HepG2 (cell line): ENCODE measurements at regions not wholly inside any gene's neighbourhood (a gene's known extent, or its start where the extent isn't known, plus 50 kb on each side); places are given as distances from the start of the nearest gene placed in this dataset.

Experiments
- ATAC-seq: fragments of 200-7000 bp; cut with Tn5 transposase; 3 replicates; pipeline ENCODE4 v1.9.1; 2020; ENCODE audit warnings: mild to moderate bottlenecking, moderate library complexity
- BruUV-seq: library from RNA; stranded (reverse); fragments of 400-500 nt; replicated peaks from 2 replicates; lab custom pipeline; 2021; lab: Mats Ljungman, UMichigan
- CTCF ChIA-PET: fragments of 300-600 bp; formaldehyde crosslinking; extraction: SDS; loops from one replicate; lab custom pipeline; 2021; ENCODE audit warnings: low total read pairs, inconsistent platforms, low intra/inter-chr PET ratio; lab: Yijun Ruan, JAX
- POLR2A ChIA-PET: fragments of 350-600 bp; sonication (Branson Sonifier 250); formaldehyde crosslinking; loops from one replicate; lab custom pipeline; 2020; ENCODE audit warnings: antibody characterized with exemption, inconsistent platforms; lab: Yijun Ruan, JAX
- DNase-seq: peaks from one replicate; pipeline ENCODE4 v3.0.0-alpha.2; 2015; ENCODE audit warnings: low spot score
- FAIRE-seq: peaks from 3 replicates; lab custom pipeline; 2011; peaks lifted over from hg19 to GRCh38; lab: Jason Lieb, UNC
- H2AFZ ChIP-seq: one replicate; pipeline ENCODE4 v1.6.1; 2011; ENCODE audit warnings: low read length, inconsistent platforms
- H3K27ac ChIP-seq: fragments of 300-600 bp; 3 replicates; pipeline ENCODE4 v1.8.0; 2011; ENCODE audit warnings: mixed run types, mild to moderate bottlenecking, mixed read lengths, low read length, inconsistent platforms; ENCODE audit not compliant: insufficient read depth; ENCODE audit errors: extremely low read length
- H3K27me3 ChIP-seq, 2 experiments: fragments of 200-600 bp in 1 of 2; 2 replicates in 1 of 2; 3 replicates in 1 of 2; pipeline versions ENCODE4 v1.6.0 to v1.8.0; 2011; ENCODE audit warnings: low read length in 2 of 2, mild to moderate bottlenecking in 2 of 2, moderate library complexity in 2 of 2, inconsistent platforms in 1 of 2; ENCODE audit not compliant: insufficient read depth in 2 of 2, control insufficient read depth in 1 of 2
- H3K36me3 ChIP-seq, 2 experiments: fragments of 200-600 bp in 1 of 2; replicated peaks in 1 of 2; 2 replicates in 1 of 2; 3 replicates in 1 of 2; pipeline versions ENCODE4 v1.5.1 to v1.8.0; 2011; ENCODE audit warnings: low read length in 2 of 2, inconsistent platforms in 1 of 2; ENCODE audit not compliant: insufficient read depth in 2 of 2, control insufficient read depth in 1 of 2
- H3K4me1 ChIP-seq: 2 replicates; pipeline ENCODE4 v1.5.1; 2012; ENCODE audit warnings: low read length, inconsistent platforms; ENCODE audit not compliant: insufficient read depth
- H3K4me2 ChIP-seq: 2 replicates; pipeline ENCODE4 v1.6.0; 2011; ENCODE audit warnings: low read depth, low read length, inconsistent platforms
- H3K4me3 ChIP-seq, 3 experiments: fragments of 200-600 bp in 1 of 3; sonication (generic), shearing (Covaris generic) in 1 of 3; replicated peaks in 1 of 3; 2 replicates each; pipeline ENCODE4 v1.5.1; 2011 to 2016; ENCODE audit warnings: low read length in 3 of 3, inconsistent platforms in 2 of 3, low read depth in 2 of 3, mild to moderate bottlenecking in 2 of 3, control low read depth in 1 of 3, mixed read lengths in 1 of 3; ENCODE audit not compliant: insufficient read depth in 1 of 3
- H3K79me2 ChIP-seq: one replicate; pipeline ENCODE4 v1.6.1; 2011; ENCODE audit warnings: low read length, inconsistent platforms; ENCODE audit not compliant: insufficient read depth
- H3K9ac ChIP-seq: 2 replicates; pipeline ENCODE4 v1.6.0; 2011; ENCODE audit warnings: mild to moderate bottlenecking, low read depth, low read length, inconsistent platforms; ENCODE audit not compliant: insufficient read depth
- H3K9me3 ChIP-seq: 2 replicates; pipeline ENCODE4 v1.5.1; 2012; ENCODE audit warnings: mild to moderate bottlenecking, low read length
- H4K20me1 ChIP-seq: 2 replicates; pipeline ENCODE4 v1.6.0; 2011; ENCODE audit warnings: inconsistent platforms, mild to moderate bottlenecking, low read length, moderate library complexity; ENCODE audit not compliant: insufficient read depth
- ATF4 ChIP-seq, 2 experiments: fragments of 450-650 bp in 1 of 2; sonication (generic) in 1 of 2; formaldehyde crosslinking; IDR thresholded peaks; 2 replicates each; pipeline versions ENCODE4 v1.5.0 to v1.8.0; 2020 to 2022; ENCODE audit warnings: mild to moderate bottlenecking in 1 of 2, missing genetic modification reagents in 1 of 2
- EHMT2 ChIP-seq: fragments of 200-600 bp; sonication (generic); IDR thresholded peaks from 2 replicates; pipeline ENCODE4 v1.7.0; 2017; ENCODE audit warnings: antibody characterized with exemption, low read depth, low read length, borderline replicate concordance
- MAFF ChIP-seq: IDR thresholded peaks from 2 replicates; pipeline ENCODE4 v1.6.1; 2011; ENCODE audit warnings: low read depth, low read length, improper control_type of control experiment
- NFATC3 ChIP-seq: sonication (generic); formaldehyde crosslinking; IDR thresholded peaks from 2 replicates; pipeline ENCODE4 v1.5.1; 2020; ENCODE audit warnings: mild to moderate bottlenecking, missing genetic modification reagents
- NPAS2 ChIP-seq: sonication (generic); formaldehyde crosslinking; IDR thresholded peaks from 2 replicates; pipeline ENCODE4 v1.8.0; 2022; ENCODE audit warnings: mild to moderate bottlenecking, missing genetic modification reagents, borderline replicate concordance
- POGZ ChIP-seq: sonication (generic); formaldehyde crosslinking; IDR thresholded peaks from 2 replicates; pipeline ENCODE4 v1.4.0; 2020; ENCODE audit warnings: mild to moderate bottlenecking, missing genetic modification reagents
- RARG ChIP-seq: sonication (generic); formaldehyde crosslinking; IDR thresholded peaks from 2 replicates; pipeline ENCODE4 v1.4.0; 2020; ENCODE audit warnings: low read depth, mild to moderate bottlenecking, missing genetic modification reagents
- ZEB1 ChIP-seq: IDR thresholded peaks from 2 replicates; pipeline ENCODE4 v1.6.1; 2012; ENCODE audit warnings: mild to moderate bottlenecking, low read depth, inconsistent platforms; ENCODE audit not compliant: insufficient replicate concordance
- ZNF350 ChIP-seq: sonication (generic); formaldehyde crosslinking; IDR thresholded peaks from 2 replicates; pipeline ENCODE4 v1.4.0; 2020; ENCODE audit warnings: mild to moderate bottlenecking, low read depth, missing genetic modification reagents, borderline replicate concordance
- ZNF383 ChIP-seq: sonication (generic); formaldehyde crosslinking; IDR thresholded peaks from 2 replicates; pipeline ENCODE4 v1.4.0; 2020; ENCODE audit warnings: missing genetic modification reagents, mild to moderate bottlenecking, borderline replicate concordance
- WGBS: methylation state at CpG from one replicate; pipeline ENCODE4 v1.1.6; 2017; ENCODE audit warnings: low lambda C conversion rate; 5-methylcytosine and 5-hydroxymethylcytosine counted together
- in situ Hi-C: cut with HindIII; loops from 2 replicates; pipeline ENCODE4 v1.10.0; 2017; ENCODE audit warnings: low pct_unique_long_range_greater_than_20kb; ENCODE audit not compliant: extremely low pct_ligation_motif_present
- intact Hi-C: fragments of 100-400 bp; cut with micrococcal nuclease; formaldehyde crosslinking; loops from one replicate; pipeline ENCODE4 v1.10.0; 2022; ENCODE audit not compliant: unreplicated experiment
- TF ChIP-seq, protein P1 (sequence below): sonication (generic); formaldehyde crosslinking; IDR thresholded peaks from 2 replicates; pipeline ENCODE4 v1.4.0; 2020; ENCODE audit warnings: missing genetic modification reagents
- TF ChIP-seq, protein P2 (sequence below): sonication (generic); formaldehyde crosslinking; IDR thresholded peaks from 2 replicates; pipeline ENCODE4 v1.8.0; 2023; ENCODE audit warnings: mild to moderate bottlenecking, missing genetic modification reagents
- TF ChIP-seq, protein P3 (sequence below): sonication (generic); formaldehyde crosslinking; IDR thresholded peaks from 2 replicates; pipeline ENCODE4 v1.5.1; 2020; ENCODE audit warnings: missing genetic modification reagents, mild to moderate bottlenecking, borderline replicate concordance

- H3K27me3 ChIP-seq: peaks cover 18 to 40% of the 10 kb centered on the region in 2 experiments; a peak in 4 of 5 replicates
- no peak overlapping the region for H3K4me3 ChIP-seq
- ChIA-PET CTCF (no interaction called here), POLR2A (no interaction called here)
- H3K36me3 ChIP-seq: no peaks in the 10 kb centered on the region
- TF ChIP-seq NFATC3 (CRISPR knock-in tag) (no peak), RARG (CRISPR knock-in tag) (no peak), ZNF383 (CRISPR knock-in tag) (no peak), ZEB1 (no peak), ZNF350 (CRISPR knock-in tag) (no peak), EHMT2 (no peak), NPAS2 (no peak), POGZ (no peak), MAFF (no peak), ATF4 (CRISPR knock-in tag; IDR thresholded peaks at IDR 0.05) (no peak)
- TF ChIP-seq, protein P1, sequence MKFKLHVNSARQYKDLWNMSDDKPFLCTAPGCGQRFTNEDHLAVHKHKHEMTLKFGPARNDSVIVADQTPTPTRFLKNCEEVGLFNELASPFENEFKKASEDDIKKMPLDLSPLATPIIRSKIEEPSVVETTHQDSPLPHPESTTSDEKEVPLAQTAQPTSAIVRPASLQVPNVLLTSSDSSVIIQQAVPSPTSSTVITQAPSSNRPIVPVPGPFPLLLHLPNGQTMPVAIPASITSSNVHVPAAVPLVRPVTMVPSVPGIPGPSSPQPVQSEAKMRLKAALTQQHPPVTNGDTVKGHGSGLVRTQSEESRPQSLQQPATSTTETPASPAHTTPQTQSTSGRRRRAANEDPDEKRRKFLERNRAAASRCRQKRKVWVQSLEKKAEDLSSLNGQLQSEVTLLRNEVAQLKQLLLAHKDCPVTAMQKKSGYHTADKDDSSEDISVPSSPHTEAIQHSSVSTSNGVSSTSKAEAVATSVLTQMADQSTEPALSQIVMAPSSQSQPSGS (CRISPR knock-in tag): no peak
- TF ChIP-seq, protein P2, sequence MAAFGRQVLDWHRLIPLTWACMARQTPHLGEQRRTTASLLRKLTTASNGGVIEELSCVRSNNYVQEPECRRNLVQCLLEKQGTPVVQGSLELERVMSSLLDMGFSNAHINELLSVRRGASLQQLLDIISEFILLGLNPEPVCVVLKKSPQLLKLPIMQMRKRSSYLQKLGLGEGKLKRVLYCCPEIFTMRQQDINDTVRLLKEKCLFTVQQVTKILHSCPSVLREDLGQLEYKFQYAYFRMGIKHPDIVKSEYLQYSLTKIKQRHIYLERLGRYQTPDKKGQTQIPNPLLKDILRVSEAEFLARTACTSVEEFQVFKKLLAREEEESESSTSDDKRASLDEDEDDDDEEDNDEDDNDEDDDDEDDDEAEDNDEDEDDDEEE: no peak
- TF ChIP-seq, protein P3, sequence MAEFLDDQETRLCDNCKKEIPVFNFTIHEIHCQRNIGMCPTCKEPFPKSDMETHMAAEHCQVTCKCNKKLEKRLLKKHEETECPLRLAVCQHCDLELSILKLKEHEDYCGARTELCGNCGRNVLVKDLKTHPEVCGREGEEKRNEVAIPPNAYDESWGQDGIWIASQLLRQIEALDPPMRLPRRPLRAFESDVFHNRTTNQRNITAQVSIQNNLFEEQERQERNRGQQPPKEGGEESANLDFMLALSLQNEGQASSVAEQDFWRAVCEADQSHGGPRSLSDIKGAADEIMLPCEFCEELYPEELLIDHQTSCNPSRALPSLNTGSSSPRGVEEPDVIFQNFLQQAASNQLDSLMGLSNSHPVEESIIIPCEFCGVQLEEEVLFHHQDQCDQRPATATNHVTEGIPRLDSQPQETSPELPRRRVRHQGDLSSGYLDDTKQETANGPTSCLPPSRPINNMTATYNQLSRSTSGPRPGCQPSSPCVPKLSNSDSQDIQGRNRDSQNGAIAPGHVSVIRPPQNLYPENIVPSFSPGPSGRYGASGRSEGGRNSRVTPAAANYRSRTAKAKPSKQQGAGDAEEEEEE (CRISPR knock-in tag): no peak
- no peaks in the 10 kb centered on the region for H3K4me1 ChIP-seq
- in situ Hi-C loops: no loop called here
- DNase-seq: no peak
- H2AFZ ChIP-seq: no peak overlapping the region
- no peak overlapping the region for H3K27ac ChIP-seq
- no peak for FAIRE-seq
- no peak overlapping the region for H3K9ac ChIP-seq
- H4K20me1 ChIP-seq: no peaks in the 10 kb centered on the region
- no peak overlapping the region for H3K4me2 ChIP-seq
- no TSS peak for BruUV-seq
- no peaks in the 10 kb centered on the region for H3K9me3 ChIP-seq
- WGBS: 43% methylated on average over 12 of the region's 15 CpGs
- no peak for ATAC-seq
- intact Hi-C loops: no loop called here
- H3K79me2 ChIP-seq: no peaks in the 10 kb centered on the region
Observed at GRCh38 chr7:1380231-1380815, 78.9 kb downstream of the MICALL2 start.
